Hepatocyte (in vitro differentiated cells): ENCODE measurements at regions not wholly inside any gene's neighbourhood (a gene's known extent, or its start where the extent isn't known, plus 50 kb on each side); places are given as distances from the start of the nearest gene placed in this dataset.
"Not testable (repeated sequence)": the region's sequence is repeated elsewhere in the genome, so short reads cannot be mapped to it uniquely, and the experiment has no call there.

Experiments
- DNase-seq: peaks from one replicate; pipeline ENCODE4 v3.0.0-alpha.2; 2016; ENCODE audit warnings: low spot score
- H2AFZ ChIP-seq: fragments of 200-600 bp; sonication (generic); 2 replicates; pipeline ENCODE4 v1.6.0; 2016; ENCODE audit warnings: antibody characterized with exemption, mild to moderate bottlenecking
- H3K27ac ChIP-seq: fragments of 200-600 bp; sonication (generic); 2 replicates; pipeline ENCODE4 v1.5.1; 2016; ENCODE audit warnings: mild to moderate bottlenecking
- H3K27me3 ChIP-seq: fragments of 200-600 bp; sonication (generic); 2 replicates; pipeline ENCODE4 v1.6.1; 2016
- H3K36me3 ChIP-seq: fragments of 200-600 bp; sonication (generic); replicated peaks from 2 replicates; pipeline ENCODE4 v1.5.1; 2016; ENCODE audit warnings: low read depth; ENCODE audit not compliant: insufficient read depth
- H3K4me1 ChIP-seq: fragments of 200-600 bp; sonication (generic); 2 replicates; pipeline ENCODE4 v1.5.1; 2016; ENCODE audit warnings: mild to moderate bottlenecking, moderate library complexity; ENCODE audit not compliant: insufficient read depth
- H3K4me2 ChIP-seq: fragments of 200-600 bp; sonication (generic); 2 replicates; pipeline ENCODE4 v1.6.0; 2016
- H3K4me3 ChIP-seq: fragments of 200-600 bp; sonication (generic); 2 replicates; pipeline ENCODE4 v1.5.1; 2016; ENCODE audit warnings: mild to moderate bottlenecking
- H3K79me2 ChIP-seq: fragments of 200-600 bp; sonication (generic); 2 replicates; pipeline ENCODE4 v1.6.0; 2017; ENCODE audit warnings: mild to moderate bottlenecking
- H3K9me2 ChIP-seq: fragments of 200-600 bp; sonication (generic); replicated peaks from 2 replicates; pipeline ENCODE4 v1.6.0; 2017; ENCODE audit warnings: mild to moderate bottlenecking; ENCODE audit not compliant: insufficient read depth
- H3K9me3 ChIP-seq: fragments of 200-600 bp; sonication (generic); 2 replicates; pipeline ENCODE4 v1.5.1; 2016; ENCODE audit warnings: low read depth, mild to moderate bottlenecking
- H4K20me1 ChIP-seq: fragments of 200-600 bp; sonication (generic); 2 replicates; pipeline ENCODE4 v1.6.0; 2016; ENCODE audit warnings: mild to moderate bottlenecking; ENCODE audit not compliant: insufficient read depth, poor library complexity, severe bottlenecking
- CTCF ChIP-seq: fragments of 200-600 bp; sonication (generic); IDR thresholded peaks from 2 replicates; pipeline ENCODE4 v1.5.1; 2016; ENCODE audit warnings: antibody characterized with exemption, mild to moderate bottlenecking; ENCODE audit not compliant: poor library complexity
- EZH2 ChIP-seq: fragments of 200-600 bp; sonication (generic); IDR thresholded peaks from 2 replicates; pipeline ENCODE4 v1.6.1; 2016; ENCODE audit warnings: antibody characterized with exemption, mild to moderate bottlenecking, borderline replicate concordance
- EZH2phosphoT487 ChIP-seq: fragments of 200-600 bp; sonication (generic); IDR thresholded peaks from one replicate; pipeline ENCODE4 v1.6.1; 2018; ENCODE audit warnings: antibody characterized with exemption, mild to moderate bottlenecking, low read depth, moderate library complexity; ENCODE audit not compliant: unreplicated experiment, severe bottlenecking
- WGBS: methylation state at CpG from one replicate; pipeline ENCODE4 v1.1.6; 2016; ENCODE audit warnings: low lambda C conversion rate; ENCODE audit errors: missing lambda C conversion rate; 5-methylcytosine and 5-hydroxymethylcytosine counted together

- Histone ChIP-seq H3K79me2 (no peaks in the 10 kb centered on the region), H3K9me3 (no peaks in the 10 kb centered on the region), H3K4me2 (no peak overlapping the region), H2AFZ (no peak overlapping the region), H3K27ac (no peak overlapping the region), H3K9me2 (no peaks in the 10 kb centered on the region), H3K4me3 (no peak overlapping the region), H3K4me1 (no peaks in the 10 kb centered on the region), H3K27me3 (no peaks in the 10 kb centered on the region), H3K36me3 (no peaks in the 10 kb centered on the region), H4K20me1 (no peaks in the 10 kb centered on the region)
- WGBS = 60% methylated on average over 4 of the region's 4 CpGs
- no peak for TF ChIP-seq EZH2phosphoT487
- TF ChIP-seq CTCF = no peak
- TF ChIP-seq EZH2 = no peak
- no peak for DNase-seq
These were observed 2237.9 kb upstream of the RAG2 start for GRCh38 chr11:38835966-38836365.

GRCh38 chr11:38824573-38824972 lies 2226.5 kb upstream of the RAG2 start:
- no peaks in the 10 kb centered on the region for H4K20me1 ChIP-seq
- no peaks in the 10 kb centered on the region for H3K4me1 ChIP-seq
- no peak for TF ChIP-seq EZH2phosphoT487
- TF ChIP-seq CTCF = peak; percentile 30
- WGBS = 75% methylated on average over 3 of the region's 3 CpGs
- H3K9me3 ChIP-seq = peaks cover 9% of the 10 kb centered on the region
- no peaks in the 10 kb centered on the region for H3K27me3 ChIP-seq
- no peaks in the 10 kb centered on the region for H3K79me2 ChIP-seq
- H3K9me2 ChIP-seq = no peaks in the 10 kb centered on the region
- no peak overlapping the region for H3K4me2 ChIP-seq
- no peak overlapping the region for H3K4me3 ChIP-seq
- peak; percentile 9 for DNase-seq
- H3K36me3 ChIP-seq = no peaks in the 10 kb centered on the region
- H3K27ac ChIP-seq = no peak overlapping the region
- H2AFZ ChIP-seq = no peak overlapping the region

- not testable (repeated sequence) for H2AFZ ChIP-seq, H3K4me1 ChIP-seq, H3K27ac ChIP-seq, H3K4me2 ChIP-seq, H3K27me3 ChIP-seq, H3K9me3 ChIP-seq, H3K79me2 ChIP-seq, H4K20me1 ChIP-seq, H3K4me3 ChIP-seq, H3K9me2 ChIP-seq, DNase-seq, H3K36me3 ChIP-seq
- 86% methylated on average over 9 of the region's 9 CpGs for WGBS
These were observed 2223.8 kb upstream of the RAG2 start for GRCh38 chr11:38821786-38822185.

GRCh38 chr11:38819981-38820380 lies 2221.9 kb upstream of the RAG2 start:
- Histone ChIP-seq H3K27me3 (no peaks in the 10 kb centered on the region), H3K79me2 (no peaks in the 10 kb centered on the region), H3K27ac (no peak overlapping the region), H2AFZ (no peak overlapping the region), H3K36me3 (no peaks in the 10 kb centered on the region), H3K9me2 (no peaks in the 10 kb centered on the region), H3K4me3 (no peak overlapping the region), H4K20me1 (no peaks in the 10 kb centered on the region), H3K4me2 (no peak overlapping the region), H3K4me1 (no peaks in the 10 kb centered on the region), H3K9me3 (no peaks in the 10 kb centered on the region)
- WGBS = 84% methylated on average over 1 of the region's 1 CpG
- no peak for TF ChIP-seq EZH2
- no peak for TF ChIP-seq EZH2phosphoT487
- no peak for TF ChIP-seq CTCF
- no peak for DNase-seq
